C4-2B (cell line): ENCODE measurements at regions not wholly inside any gene's neighbourhood (a gene's known extent, or its start where the extent isn't known, plus 50 kb on each side); places are given as distances from the start of the nearest gene placed in this dataset.

Experiments used
- H3K27ac ChIP-seq: fragments of 450-650 bp; 2 replicates; pipeline ENCODE4 v1.5.1; 2017
- ZFX ChIP-seq: fragments of 450-650 bp; IDR thresholded peaks from 2 replicates; pipeline ENCODE4 v1.6.1; 2017
- TF ChIP-seq, protein P1 (sequence below): fragments of 450-650 bp; conservative IDR thresholded peaks from 2 replicates; pipeline ENCODE4 v1.5.1; 2017; ENCODE audit warnings: mild to moderate bottlenecking

DNA sequence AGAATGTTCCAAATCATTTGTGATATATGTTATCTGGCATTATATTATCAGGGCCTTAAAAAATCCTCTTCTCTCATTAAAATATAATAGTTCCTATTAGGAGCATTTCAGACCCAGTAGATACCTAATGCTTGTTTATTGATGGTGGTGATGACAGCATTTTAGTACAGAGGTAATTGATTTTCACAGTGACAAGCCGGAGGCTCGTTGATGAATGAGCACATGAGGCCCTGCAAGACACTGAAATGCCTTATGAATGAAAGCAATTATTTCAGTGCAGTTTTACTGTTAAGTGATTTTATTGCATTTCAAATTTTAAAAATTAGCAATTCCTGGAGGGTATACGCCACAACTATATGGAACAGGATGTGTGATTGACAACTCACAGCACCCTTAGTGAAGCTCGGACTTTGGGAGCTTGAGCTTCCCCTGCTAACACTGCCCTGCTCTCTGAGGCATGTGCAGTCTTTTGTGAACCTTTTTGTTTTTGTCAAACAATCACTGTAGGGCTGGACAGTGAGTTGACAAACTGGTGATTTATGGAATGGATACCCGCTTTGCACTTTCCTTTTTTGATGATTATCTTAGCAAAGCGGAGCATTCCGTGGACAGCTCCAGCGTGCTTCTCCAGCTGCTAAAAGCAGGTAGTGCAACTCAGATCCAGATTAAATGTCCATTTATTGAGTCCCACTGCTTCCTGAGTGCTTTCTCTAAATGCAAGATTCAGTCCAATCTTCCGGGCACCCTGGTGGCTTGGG, 187.0 kb upstream of the ATP10A start:
- H3K27ac ChIP-seq, result no peak overlapping the region
- no peak for TF ChIP-seq ZFX
- TF ChIP-seq, protein P1, sequence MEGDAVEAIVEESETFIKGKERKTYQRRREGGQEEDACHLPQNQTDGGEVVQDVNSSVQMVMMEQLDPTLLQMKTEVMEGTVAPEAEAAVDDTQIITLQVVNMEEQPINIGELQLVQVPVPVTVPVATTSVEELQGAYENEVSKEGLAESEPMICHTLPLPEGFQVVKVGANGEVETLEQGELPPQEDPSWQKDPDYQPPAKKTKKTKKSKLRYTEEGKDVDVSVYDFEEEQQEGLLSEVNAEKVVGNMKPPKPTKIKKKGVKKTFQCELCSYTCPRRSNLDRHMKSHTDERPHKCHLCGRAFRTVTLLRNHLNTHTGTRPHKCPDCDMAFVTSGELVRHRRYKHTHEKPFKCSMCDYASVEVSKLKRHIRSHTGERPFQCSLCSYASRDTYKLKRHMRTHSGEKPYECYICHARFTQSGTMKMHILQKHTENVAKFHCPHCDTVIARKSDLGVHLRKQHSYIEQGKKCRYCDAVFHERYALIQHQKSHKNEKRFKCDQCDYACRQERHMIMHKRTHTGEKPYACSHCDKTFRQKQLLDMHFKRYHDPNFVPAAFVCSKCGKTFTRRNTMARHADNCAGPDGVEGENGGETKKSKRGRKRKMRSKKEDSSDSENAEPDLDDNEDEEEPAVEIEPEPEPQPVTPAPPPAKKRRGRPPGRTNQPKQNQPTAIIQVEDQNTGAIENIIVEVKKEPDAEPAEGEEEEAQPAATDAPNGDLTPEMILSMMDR, result no peak

DNA sequence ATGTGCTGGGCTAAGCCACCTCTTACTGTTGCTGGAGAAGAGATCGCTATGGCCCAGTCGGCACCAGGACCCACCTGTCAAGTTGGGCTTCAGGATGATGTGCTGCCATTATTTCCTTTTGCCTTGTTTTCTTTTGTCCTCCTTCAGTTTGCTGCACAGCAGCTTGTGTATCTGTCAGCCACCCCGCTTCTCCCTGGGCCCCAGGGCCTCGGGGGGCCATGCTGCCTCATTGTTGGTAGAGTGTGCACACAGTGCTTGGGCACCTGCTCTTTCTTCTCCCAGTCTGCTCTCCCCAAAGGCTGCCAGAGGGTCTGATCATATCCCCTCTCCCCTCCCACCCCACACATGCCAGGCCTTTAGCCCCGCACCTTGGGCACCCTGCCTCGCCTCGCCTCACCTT, 185.5 kb upstream of the ATP10A start:
- H3K27ac ChIP-seq, result no peak overlapping the region
- TF ChIP-seq, protein P1, result no peak
- no peak for TF ChIP-seq ZFX

DNA sequence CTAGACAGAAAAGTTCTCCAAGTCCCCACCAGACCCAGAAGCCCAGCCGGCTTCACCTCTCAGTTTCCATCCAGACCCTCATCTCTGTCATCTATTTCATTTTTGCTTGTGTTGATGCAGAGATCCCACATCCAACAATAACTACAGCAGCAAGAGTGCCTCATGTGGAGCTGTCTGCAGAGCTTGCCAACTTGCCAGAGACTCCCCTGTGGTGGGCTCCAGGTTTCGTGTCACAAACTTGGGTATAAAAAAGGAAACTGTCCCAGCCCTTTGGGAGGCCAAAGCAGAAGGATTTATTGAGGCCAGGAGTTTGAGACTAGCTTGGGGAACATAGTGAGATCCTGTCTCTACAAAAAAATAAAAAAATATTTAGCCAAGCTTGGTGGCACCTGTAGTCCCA, 182.4 kb upstream of the ATP10A start:
- TF ChIP-seq, protein P1, result no peak
- TF ChIP-seq ZFX, result no peak
- no peak overlapping the region for H3K27ac ChIP-seq

DNA sequence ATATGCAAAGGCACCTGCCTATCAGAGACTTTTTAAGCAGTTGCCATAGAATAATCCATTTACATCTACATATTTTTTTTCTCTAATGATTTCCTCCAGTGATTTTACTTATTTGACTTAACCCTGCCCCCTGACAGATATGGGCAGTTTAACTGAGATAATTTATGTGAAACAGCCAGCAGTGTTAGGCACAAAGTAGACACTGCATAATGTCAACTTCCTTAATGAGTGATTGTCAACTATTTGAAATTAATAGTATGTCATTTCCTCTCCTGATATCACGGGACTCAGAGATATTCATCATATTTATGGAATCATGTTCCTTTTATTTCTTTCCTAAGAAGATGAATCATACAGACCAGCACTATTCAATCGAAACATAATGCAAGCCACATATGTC, 179.9 kb upstream of the ATP10A start:
- H3K27ac ChIP-seq, result no peak overlapping the region
- TF ChIP-seq ZFX, result no peak
- TF ChIP-seq, protein P1, result no peak

DNA sequence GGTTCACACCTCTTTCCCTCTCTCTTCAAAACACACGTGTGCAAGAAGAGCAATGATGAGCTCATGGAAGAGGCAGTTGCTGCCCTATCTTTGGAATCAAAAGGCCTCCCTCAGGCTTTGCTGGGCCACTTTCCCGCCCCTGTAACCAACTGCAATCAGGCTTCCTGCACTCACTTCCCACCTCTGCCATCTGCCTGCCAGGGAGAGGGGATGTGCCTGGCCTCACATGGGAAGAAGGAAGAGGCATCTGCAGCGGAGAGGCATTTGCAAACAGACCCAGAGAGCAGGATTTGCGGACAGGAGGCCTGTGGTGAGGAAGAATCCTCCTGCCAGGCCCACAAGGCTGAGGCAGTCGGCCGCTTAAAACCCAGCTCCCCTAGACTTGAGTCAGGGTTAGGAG, 175.6 kb upstream of the ATP10A start:
- TF ChIP-seq ZFX, result no peak
- TF ChIP-seq, protein P1, result no peak
- no peak overlapping the region for H3K27ac ChIP-seq

DNA sequence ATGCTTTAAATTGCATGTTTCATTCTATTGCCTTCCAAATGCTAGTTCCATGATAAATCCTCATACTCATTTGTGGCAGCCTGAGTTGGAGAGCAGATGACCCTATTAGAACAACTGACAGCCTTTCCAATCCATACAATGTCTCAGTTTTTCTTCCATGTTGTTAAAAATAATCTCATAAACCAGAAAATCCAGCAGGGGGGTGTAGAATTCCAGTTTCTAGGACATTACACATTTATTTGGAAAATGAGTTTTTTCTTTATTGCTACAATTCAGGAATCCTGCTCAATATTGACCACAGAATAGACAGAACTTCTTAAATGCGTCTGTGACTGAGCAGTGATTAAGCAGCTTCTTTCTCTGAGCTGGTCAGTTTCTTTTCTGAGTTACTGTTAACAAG, 174.2 kb upstream of the ATP10A start:
- H3K27ac ChIP-seq, result no peak overlapping the region
- TF ChIP-seq ZFX, result no peak
- TF ChIP-seq, protein P1, result peak; percentile 37

DNA sequence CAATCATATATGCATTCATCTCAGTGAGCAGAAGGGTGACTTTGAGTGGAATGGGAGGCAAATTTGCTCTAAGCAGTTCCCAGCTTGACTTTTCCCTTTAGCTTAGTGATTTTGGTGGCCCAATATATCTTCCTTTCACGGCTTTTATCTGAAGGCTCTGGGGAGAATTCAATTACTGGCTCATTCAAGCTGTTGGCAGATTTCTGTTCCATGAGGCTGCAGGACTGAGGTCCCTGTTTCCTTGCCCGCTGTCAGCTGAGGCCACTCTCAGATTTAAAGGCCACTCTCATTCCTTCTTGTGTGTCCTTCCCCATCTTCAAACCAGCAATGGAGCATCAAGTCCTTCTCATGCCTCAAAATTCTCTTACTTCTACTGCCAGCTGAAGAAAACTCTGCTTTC, 170.4 kb upstream of the ATP10A start:
- TF ChIP-seq, protein P1, result no peak
- no peak for TF ChIP-seq ZFX
- H3K27ac ChIP-seq, result no peak overlapping the region
